ENCODE measurements at regions not wholly inside any gene's neighbourhood (a gene's known extent, or its start where the extent isn't known, plus 50 kb on each side); places are given as distances from the start of the nearest gene placed in this dataset.

- DNase-seq (ENCODE audit: low read depth in 1 of 2, low spot score in 2 of 2) (no peak), FAIRE-seq (no peak)
- no peak overlapping the region for H3K14ac ChIP-seq (ENCODE audit: insufficient read length)
- H4K20me1 ChIP-seq (replicated peaks in 1 of 2; ENCODE audit: control insufficient read depth in 1 of 2, insufficient read depth in 2 of 2, low read length in 2 of 2) = no peaks in the 10 kb centered on the region
- H2BK5ac ChIP-seq (ENCODE audit: low read depth, low read length) = no peak overlapping the region
- no peaks in the 10 kb centered on the region for H3K79me2 ChIP-seq (ENCODE audit: control insufficient read depth in 1 of 2, insufficient read depth in 2 of 2, low read length in 2 of 2)
- H2BK15ac ChIP-seq (ENCODE audit: low read length) = no peak overlapping the region; the same call in 1 of the 2 replicates
- H4K5ac ChIP-seq (ENCODE audit: insufficient read length, low read depth, low read length) = no peak overlapping the region
- H2BK20ac ChIP-seq (ENCODE audit: low read length) = no peak overlapping the region
- no peak overlapping the region for H3K23ac ChIP-seq (ENCODE audit: insufficient read length)
- no peak overlapping the region for H3K4me3 ChIP-seq (ENCODE audit: extremely low read depth in 1 of 4, insufficient read depth in 2 of 4, low read depth in 3 of 4, low read length in 4 of 4)
- H3K79me1 ChIP-seq (ENCODE audit: low read depth, low read length) = no peaks in the 10 kb centered on the region
- peak overlapping the region; percentile 57; the same call in 1 of the 2 replicates for H2AFZ ChIP-seq (ENCODE audit: low read length)
- no peak overlapping the region for H3K4ac ChIP-seq (replicated peaks; ENCODE audit: insufficient read length, low read depth, low read length)
- no peaks in the 10 kb centered on the region for H3K23me2 ChIP-seq (ENCODE audit: low read depth, low read length)
- no peak overlapping the region for H4K8ac ChIP-seq (ENCODE audit: extremely low read depth, insufficient read depth, low read length)
- ChIA-PET POLR2A (ENCODE audit: partially characterized antibody) (no interaction called here), CTCF (ENCODE audit: partially characterized antibody) (interaction anchor here (0.6 to 1.1 kb wide), 3 partner anchors 342 to 711 kb away, joined by 3 to 4 read pairs (median 3); no protein-coding TSS in a partner anchor)
- H3K56ac ChIP-seq (replicated peaks; ENCODE audit: insufficient read length, low read depth, low read length) = no peak overlapping the region
- H4K91ac ChIP-seq (replicated peaks; ENCODE audit: insufficient read length, low read length) = no peak overlapping the region
- H3K9ac ChIP-seq (replicated peaks in 1 of 4; ENCODE audit: extremely low read depth in 1 of 4, low read depth in 3 of 4, low read length in 3 of 4) = no peak overlapping the region
- no peak overlapping the region; the same call in 1 of the 2 replicates for H3K18ac ChIP-seq (ENCODE audit: extremely low read depth, low read length)
- H3K4me1 ChIP-seq (replicated peaks in 1 of 4; ENCODE audit: control insufficient read depth in 3 of 4, insufficient read depth in 4 of 4, low read length in 3 of 4) = no peaks in the 10 kb centered on the region
- WGBS, 2 experiments (ENCODE audit: extremely low coverage in 1 of 2, insufficient coverage in 1 of 2, insufficient read length in 1 of 2, insufficient replicate concordance in 2 of 2, low coverage in 1 of 2, low lambda C conversion rate in 2 of 2, missing lambda C conversion rate in 1 of 2) = 96 to 100% methylated on average over 1 to 12 of the region's 12 CpGs
- no peak overlapping the region for H2BK120ac ChIP-seq (replicated peaks; ENCODE audit: low read depth, low read length)
- no peak overlapping the region for H2AK5ac ChIP-seq (ENCODE audit: low read depth, low read length)
- H3K36me3 ChIP-seq (ENCODE audit: control insufficient read depth in 2 of 4, insufficient read depth in 4 of 4, low read length in 3 of 4) = no peaks in the 10 kb centered on the region
- H2BK12ac ChIP-seq (ENCODE audit: low read depth, low read length) = peak overlapping the region; percentile 43; the same call in 1 of the 2 replicates
- H3K27me3 ChIP-seq (replicated peaks in 1 of 4; ENCODE audit: control insufficient read depth in 3 of 4, extremely low read depth in 1 of 4, insufficient read depth in 3 of 4, low read length in 3 of 4) = no peaks in the 10 kb centered on the region
- no peak overlapping the region for H3K4me2 ChIP-seq (ENCODE audit: insufficient read depth in 1 of 2, low read depth in 2 of 2, low read length in 2 of 2)
- H3K9me3 ChIP-seq (ENCODE audit: insufficient read depth in 2 of 2, low read depth in 1 of 2, low read length in 1 of 2) = no peaks in the 10 kb centered on the region
- H3K27ac ChIP-seq (ENCODE audit: low read depth, low read length) = no peak overlapping the region
Observed at GRCh38 chr5:5838493-5838892, 416.0 kb downstream of the ICE1 start.

All from H1 (cell line).